OCI-LY1 (cell line): ENCODE measurements at regions not wholly inside any gene's neighbourhood (a gene's known extent, or its start where the extent isn't known, plus 50 kb on each side); places are given as distances from the start of the nearest gene placed in this dataset.

Experiments used
- EZH2 ChIP-seq: fragments of 200-600 bp; sonication (generic), shearing (Covaris generic); IDR thresholded peaks from 2 replicates; pipeline ENCODE4 v1.8.0; 2017; ENCODE audit warnings: borderline replicate concordance, mixed run types, mild to moderate bottlenecking, antibody characterized with exemption, low read length, moderate library complexity, mixed read lengths
- TF ChIP-seq, protein P1 (sequence below): fragments of 200-600 bp; sonication (generic), shearing (Covaris generic); IDR thresholded peaks from 2 replicates; pipeline ENCODE4 v1.5.1; 2017; ENCODE audit warnings: mild to moderate bottlenecking, antibody characterized with exemption, low read length, moderate library complexity, mixed read lengths

DNA sequence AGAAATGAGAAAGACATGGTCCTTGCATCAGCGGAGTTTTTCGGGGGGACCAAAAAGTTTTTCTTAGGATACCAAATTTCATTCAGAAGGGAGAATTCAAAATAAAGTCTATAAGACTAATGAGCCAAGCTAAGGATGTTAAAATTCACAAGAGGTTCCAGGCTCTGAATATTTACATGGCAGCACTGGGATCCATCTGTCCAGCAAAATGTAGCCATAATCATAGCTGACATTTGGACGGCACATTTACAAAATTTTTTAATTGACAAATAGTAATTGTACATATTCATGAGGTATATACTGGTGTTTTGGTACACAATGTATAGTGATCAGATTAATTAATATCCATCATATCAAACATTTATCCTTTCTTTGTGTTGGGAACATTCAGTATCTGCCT lies 107.9 kb downstream of the ZNF648 start:
- TF ChIP-seq, protein P1, sequence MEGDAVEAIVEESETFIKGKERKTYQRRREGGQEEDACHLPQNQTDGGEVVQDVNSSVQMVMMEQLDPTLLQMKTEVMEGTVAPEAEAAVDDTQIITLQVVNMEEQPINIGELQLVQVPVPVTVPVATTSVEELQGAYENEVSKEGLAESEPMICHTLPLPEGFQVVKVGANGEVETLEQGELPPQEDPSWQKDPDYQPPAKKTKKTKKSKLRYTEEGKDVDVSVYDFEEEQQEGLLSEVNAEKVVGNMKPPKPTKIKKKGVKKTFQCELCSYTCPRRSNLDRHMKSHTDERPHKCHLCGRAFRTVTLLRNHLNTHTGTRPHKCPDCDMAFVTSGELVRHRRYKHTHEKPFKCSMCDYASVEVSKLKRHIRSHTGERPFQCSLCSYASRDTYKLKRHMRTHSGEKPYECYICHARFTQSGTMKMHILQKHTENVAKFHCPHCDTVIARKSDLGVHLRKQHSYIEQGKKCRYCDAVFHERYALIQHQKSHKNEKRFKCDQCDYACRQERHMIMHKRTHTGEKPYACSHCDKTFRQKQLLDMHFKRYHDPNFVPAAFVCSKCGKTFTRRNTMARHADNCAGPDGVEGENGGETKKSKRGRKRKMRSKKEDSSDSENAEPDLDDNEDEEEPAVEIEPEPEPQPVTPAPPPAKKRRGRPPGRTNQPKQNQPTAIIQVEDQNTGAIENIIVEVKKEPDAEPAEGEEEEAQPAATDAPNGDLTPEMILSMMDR, result no peak
- no peak for TF ChIP-seq EZH2
